ENCODE measurements at regions not wholly inside any gene's neighbourhood (a gene's known extent, or its start where the extent isn't known, plus 50 kb on each side); places are given as distances from the start of the nearest gene placed in this dataset.

GRCh38 chrX:98627645-98628044, 1743.9 kb downstream of the RPA4 start:
- Histone ChIP-seq H3K36me3 (ENCODE audit: control insufficient read depth in 1 of 2, insufficient read depth in 2 of 2, low read length in 2 of 2) (no peaks in the 10 kb centered on the region), H2AFZ (ENCODE audit: low read depth, low read length, poor library complexity, severe bottlenecking) (no peak overlapping the region), H3K9me2 (ENCODE audit: insufficient read depth) (no peaks in the 10 kb centered on the region), H3K4me1 (ENCODE audit: control insufficient read depth in 1 of 2, insufficient read depth in 2 of 2, low read length in 2 of 2) (no peaks in the 10 kb centered on the region), H3K9ac (ENCODE audit: low read length) (no peak overlapping the region), H3K4me3 (replicated peaks in 1 of 2; ENCODE audit: low read depth in 1 of 2, low read length in 2 of 2) (no peak overlapping the region), H3K4me2 (ENCODE audit: low read length) (no peak overlapping the region), H3K9me3 (ENCODE audit: control insufficient read depth in 1 of 2, insufficient read depth in 1 of 2, low read depth in 1 of 2, low read length in 2 of 2) (no peaks in the 10 kb centered on the region), H4K20me1 (ENCODE audit: insufficient read depth) (no peaks in the 10 kb centered on the region), H3K27me3 (ENCODE audit: insufficient read depth, low read length) (no peaks in the 10 kb centered on the region), H3K79me2 (ENCODE audit: insufficient read depth, low read length) (no peaks in the 10 kb centered on the region), H3K27ac (ENCODE audit: low read depth, low read length) (no peak overlapping the region)
- POLR2A ChIA-PET: no interaction called here
- RAD21 ChIA-PET (ENCODE audit: low non-redundant PET in 1 of 2, low total read pairs in 2 of 2, uncharacterized antibody in 2 of 2, unreplicated experiment in 2 of 2): no interaction called here
- intact Hi-C loops (cut with micrococcal nuclease): no loop called here
- BruUV-seq (replicated peaks): no TSS peak
- CTCF ChIA-PET: no interaction called here
- TF ChIP-seq MAX (IDR thresholded peaks at IDR 0.05) (no peak), ZBTB33 (IDR thresholded peaks at IDR 0.05; ENCODE audit: extremely low read depth, insufficient replicate concordance, low read length) (no peak), CEBPB (IDR thresholded peaks at IDR 0.05; ENCODE audit: low read depth) (no peak), SP1 (IDR thresholded peaks at IDR 0.05; ENCODE audit: low read depth) (no peak), SIN3A (IDR thresholded peaks at IDR 0.05; ENCODE audit: low read depth) (no peak), YY1 (IDR thresholded peaks at IDR 0.05; ENCODE audit: extremely low read depth, insufficient replicate concordance, low read depth, low read length) (no peak), POLR2AphosphoS5 (IDR thresholded peaks at IDR 0.05; ENCODE audit: low read depth, low read length) (no peak), ZNF274 (IDR thresholded peaks at IDR 0.05; ENCODE audit: low read depth, low read length) (no peak)
- DNase-seq (ENCODE audit: low read depth, low spot score): no peak
- no peak for ATAC-seq

- H2AFZ ChIP-seq (ENCODE audit: low read depth, low read length, poor library complexity, severe bottlenecking): no peak overlapping the region
- H3K4me1 ChIP-seq (ENCODE audit: control insufficient read depth in 1 of 2, insufficient read depth in 2 of 2, low read length in 2 of 2): no peaks in the 10 kb centered on the region
- no peak for TF ChIP-seq CTCF (IDR thresholded peaks at IDR 0.05 in 2 of 3, conservative IDR thresholded peaks at IDR 0.05 in 1 of 3; ENCODE audit: borderline replicate concordance in 1 of 3, insufficient read depth in 1 of 3, low read depth in 2 of 3, low read length in 2 of 3)
- no peak for TF ChIP-seq SP1 (IDR thresholded peaks at IDR 0.05; ENCODE audit: low read depth)
- no peak for DNase-seq (ENCODE audit: low read depth, low spot score)
- H3K4me2 ChIP-seq (ENCODE audit: low read length): no peak overlapping the region
- ChIA-PET CTCF (no interaction called here), POLR2A (no interaction called here), RAD21 (ENCODE audit: low non-redundant PET in 1 of 2, low total read pairs in 2 of 2, uncharacterized antibody in 2 of 2, unreplicated experiment in 2 of 2) (no interaction called here)
- H3K9ac ChIP-seq (ENCODE audit: low read length): no peak overlapping the region
- H3K9me2 ChIP-seq (ENCODE audit: insufficient read depth): no peaks in the 10 kb centered on the region
- H3K27ac ChIP-seq (ENCODE audit: low read depth, low read length): no peak overlapping the region
- ATAC-seq: no peak
- BruUV-seq (replicated peaks): no TSS peak
- H3K79me2 ChIP-seq (ENCODE audit: insufficient read depth, low read length): no peaks in the 10 kb centered on the region
- H3K36me3 ChIP-seq (ENCODE audit: control insufficient read depth in 1 of 2, insufficient read depth in 2 of 2, low read length in 2 of 2): no peaks in the 10 kb centered on the region
- H3K27me3 ChIP-seq (ENCODE audit: insufficient read depth, low read length): no peaks in the 10 kb centered on the region
- intact Hi-C loops (cut with micrococcal nuclease): no loop called here
- H3K4me3 ChIP-seq (replicated peaks in 1 of 2; ENCODE audit: low read depth in 1 of 2, low read length in 2 of 2): no peak overlapping the region
- no peaks in the 10 kb centered on the region for H3K9me3 ChIP-seq (ENCODE audit: control insufficient read depth in 1 of 2, insufficient read depth in 1 of 2, low read depth in 1 of 2, low read length in 2 of 2)
- no peaks in the 10 kb centered on the region for H4K20me1 ChIP-seq (ENCODE audit: insufficient read depth)
Observed at GRCh38 chrX:98637451-98637850, 1753.7 kb downstream of the RPA4 start.

All from HCT116 (cell line).